GM19240 (cell line): ENCODE measurements at regions not wholly inside any gene's neighbourhood (a gene's known extent, or its start where the extent isn't known, plus 50 kb on each side); places are given as distances from the start of the nearest gene placed in this dataset.

Experiments
- DNase-seq: peaks from one replicate; pipeline ENCODE4 v3.0.0; 2011; ENCODE audit warnings: low spot score; ENCODE audit not compliant: insufficient read length

DNA sequence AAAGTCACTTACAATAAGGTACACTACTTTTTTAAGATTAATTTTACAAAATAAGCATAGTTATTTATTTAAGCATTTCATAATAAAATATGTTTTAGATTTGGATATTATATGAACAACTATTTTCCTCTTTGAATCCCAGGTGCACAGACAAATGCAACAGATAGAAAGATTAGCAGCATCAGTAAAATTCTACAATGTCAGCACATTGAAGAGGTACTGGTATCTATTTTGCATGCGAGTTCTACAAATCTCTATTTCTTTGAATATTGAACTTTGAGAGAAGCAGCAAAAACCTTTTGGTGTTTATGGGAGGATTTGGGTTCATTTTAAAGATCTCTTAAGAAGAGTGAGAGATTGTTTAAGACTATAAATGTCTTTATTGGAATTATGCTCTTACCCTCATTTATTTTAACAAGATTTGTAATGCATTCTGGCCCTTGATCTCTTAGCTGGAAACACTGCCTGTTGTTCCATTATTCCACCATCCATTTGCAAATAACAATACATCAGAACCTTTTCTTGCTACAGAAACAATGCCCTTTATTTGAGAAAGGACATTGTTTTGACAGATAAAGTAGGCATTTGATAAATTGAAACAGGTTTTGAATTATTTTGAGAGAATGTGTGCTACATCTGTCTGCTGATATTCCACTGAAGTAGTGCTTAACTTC lies 558.8 kb upstream of the KLHL1 start:
- no peak for DNase-seq

DNA sequence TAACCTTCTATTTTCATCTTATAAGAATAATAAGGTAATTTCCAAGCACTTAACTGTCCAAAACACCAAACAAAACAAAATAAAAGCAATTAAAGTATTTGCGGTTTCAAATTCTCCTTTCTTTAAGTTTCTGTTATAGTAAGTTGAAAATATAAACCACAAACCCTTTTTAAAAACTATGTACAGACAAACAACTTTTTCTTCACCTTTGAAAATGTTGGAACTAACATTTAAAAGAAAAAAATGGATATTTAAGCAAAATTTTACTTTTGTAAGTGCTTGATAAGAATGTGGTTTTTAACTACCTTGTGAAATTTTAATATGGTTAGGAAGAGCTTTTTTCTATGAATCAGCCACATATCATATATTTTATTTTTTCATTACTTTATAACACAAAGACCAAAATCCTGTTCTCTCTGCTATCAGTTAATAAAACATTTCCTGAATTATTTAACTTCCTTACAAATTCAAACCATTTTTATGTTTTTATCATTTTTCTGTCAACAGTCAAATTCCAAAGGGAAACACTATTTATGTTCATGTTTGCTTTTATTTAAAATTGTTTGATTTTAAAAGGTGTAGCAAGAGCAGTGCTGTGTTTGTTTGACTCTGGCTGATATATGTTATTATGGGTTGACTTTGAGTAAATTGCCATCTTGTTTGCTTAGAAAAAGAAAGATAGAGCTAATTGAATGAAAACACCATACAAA lies 554.1 kb upstream of the KLHL1 start:
- no peak for DNase-seq

DNA sequence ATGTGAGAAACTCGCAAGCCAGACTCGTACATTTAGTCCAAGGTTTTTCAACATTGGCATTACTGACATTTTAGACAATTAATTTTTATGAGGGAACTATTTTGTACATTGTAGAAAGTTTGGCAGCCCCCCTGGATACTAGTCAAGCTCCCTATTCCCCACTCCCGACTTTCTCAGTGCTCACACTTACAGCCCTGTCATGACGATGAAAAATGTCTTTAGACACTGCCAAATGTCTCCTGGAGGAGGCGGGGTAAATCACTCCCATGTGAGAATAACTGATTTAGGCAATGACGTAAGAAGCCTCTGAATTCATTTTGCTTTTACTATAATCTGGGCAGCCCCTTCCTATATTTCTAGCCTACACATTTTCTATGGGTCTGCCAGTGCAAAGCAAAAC lies 535.8 kb upstream of the KLHL1 start:
- DNase-seq, result no peak

DNA sequence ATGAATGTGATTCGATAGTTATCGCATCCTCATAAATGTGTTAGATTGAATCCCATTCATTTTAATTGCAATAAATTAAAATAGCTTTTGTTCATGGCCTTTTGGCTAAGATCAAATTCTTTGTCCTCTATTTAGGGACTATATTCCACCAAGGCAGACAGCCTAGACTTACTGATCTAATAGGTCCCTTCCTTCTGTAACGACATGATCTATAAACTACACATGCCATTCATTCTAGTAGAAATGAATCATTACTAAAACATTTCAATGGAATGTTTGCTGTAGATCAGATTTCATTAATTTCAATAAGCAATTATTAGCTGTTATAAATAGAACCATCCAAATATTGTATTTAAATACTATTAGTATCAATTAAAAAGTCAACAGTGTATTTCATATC lies 526.6 kb upstream of the KLHL1 start:
- DNase-seq, result no peak

DNA sequence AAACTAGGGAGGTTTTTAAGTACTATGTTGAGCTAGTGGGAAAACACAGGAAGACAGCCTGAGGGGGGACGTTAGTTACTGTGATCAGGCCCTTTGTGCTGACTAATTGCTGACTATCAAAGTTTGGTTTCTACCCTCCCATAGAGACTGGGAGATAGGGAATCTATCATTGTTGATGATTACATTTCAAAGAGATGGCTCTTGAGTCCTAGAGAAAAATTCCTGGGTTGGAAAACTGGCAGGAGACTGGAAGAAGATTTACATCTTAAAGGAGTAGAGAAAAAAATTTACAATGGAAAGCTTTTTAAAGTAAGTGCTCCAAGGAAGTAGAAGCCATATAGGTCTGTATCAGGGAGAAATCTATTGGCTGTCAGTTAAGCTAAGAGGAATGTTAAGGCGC lies 522.0 kb upstream of the KLHL1 start:
- no peak for DNase-seq

DNA sequence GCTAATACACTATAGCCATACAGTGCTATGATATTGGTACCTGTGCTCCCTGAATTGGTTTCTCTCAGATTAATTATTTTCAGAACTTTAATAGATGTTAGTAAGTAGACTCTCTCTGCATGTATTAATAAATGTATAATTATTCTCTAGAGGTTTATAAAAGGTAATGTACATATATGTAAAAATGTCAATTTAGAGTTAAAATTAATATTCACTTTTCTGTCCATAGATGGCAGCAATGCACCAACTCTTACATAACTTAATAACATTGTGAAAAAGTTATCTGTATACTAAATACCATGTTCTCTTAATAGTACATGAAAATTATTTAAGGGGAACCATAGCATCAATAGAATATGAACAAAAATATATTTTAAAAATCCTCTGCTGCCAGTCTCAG lies 515.0 kb upstream of the KLHL1 start:
- DNase-seq, result no peak

DNA sequence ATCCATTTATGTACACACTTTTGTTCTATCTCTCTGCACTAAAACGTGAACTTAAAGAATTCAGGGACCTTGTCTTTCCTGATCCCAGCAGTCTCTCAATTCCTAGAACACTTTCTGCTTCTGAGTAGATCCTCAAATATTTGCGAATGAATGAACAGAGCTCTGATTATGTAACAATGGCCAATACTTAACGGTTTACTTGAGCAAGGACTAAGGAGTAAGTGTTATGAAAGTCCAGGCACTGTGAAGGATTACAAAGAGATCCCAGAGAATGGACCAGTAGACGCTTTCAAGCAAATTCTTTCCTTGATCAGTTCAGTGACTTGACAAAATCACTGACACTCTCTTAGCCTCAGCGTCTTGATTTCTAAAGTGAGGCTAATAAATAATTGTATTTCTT lies 514.5 kb upstream of the KLHL1 start:
- no peak for DNase-seq

DNA sequence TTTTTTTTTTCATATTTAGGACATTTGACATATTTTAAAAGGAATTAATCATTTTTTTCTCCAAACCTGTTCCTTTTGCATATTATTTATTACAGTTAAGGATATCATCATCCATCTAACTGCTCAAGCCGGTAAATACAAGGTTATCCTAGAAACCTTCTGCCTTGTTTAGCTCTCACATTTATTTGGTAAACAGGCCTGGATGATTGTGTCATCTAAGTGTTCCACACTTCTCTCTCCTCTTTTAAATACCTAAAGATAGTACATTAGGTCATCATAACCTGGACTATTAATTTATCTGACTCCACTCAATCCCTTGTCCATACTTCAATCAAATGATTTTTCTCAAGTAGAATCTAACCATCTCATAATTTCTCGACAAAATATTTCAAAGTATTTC lies 511.7 kb upstream of the KLHL1 start:
- no peak for DNase-seq

DNA sequence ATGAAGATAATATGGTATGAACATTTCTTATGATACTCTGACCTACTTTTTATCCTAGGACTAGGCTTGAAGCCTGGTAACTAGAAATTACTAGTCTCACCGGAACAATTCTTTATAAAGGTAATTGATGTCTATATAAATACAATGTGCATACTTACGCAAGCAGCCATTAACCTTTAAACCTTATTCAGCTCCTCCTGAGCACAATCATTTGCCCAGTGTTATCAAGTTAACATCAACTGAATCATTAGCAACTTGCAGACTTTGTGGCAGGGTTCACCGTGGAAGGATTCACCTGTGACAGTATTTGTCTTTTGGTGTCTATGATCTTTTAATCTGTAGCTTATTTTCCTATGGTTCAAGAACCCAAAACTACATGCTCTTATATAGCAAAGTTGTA lies 508.6 kb upstream of the KLHL1 start:
- DNase-seq, result no peak

DNA sequence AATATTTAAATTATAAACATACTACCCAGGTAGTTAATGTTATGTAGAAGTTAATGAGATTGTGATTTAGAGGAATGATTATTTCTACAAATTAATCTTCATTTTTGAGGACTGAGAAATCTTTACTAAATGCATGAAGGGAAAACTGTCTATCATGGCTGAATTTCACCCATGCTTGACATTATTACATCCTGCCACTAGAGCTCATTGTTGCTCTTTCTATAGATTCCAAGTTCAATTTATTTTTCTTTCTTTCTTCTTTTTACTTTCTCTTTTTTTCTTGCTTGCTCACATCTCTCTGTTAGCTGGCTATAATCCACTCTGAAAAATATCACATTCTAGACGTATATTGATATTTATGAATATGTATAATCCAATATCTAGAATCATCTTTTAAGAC lies 505.0 kb upstream of the KLHL1 start:
- no peak for DNase-seq

DNA sequence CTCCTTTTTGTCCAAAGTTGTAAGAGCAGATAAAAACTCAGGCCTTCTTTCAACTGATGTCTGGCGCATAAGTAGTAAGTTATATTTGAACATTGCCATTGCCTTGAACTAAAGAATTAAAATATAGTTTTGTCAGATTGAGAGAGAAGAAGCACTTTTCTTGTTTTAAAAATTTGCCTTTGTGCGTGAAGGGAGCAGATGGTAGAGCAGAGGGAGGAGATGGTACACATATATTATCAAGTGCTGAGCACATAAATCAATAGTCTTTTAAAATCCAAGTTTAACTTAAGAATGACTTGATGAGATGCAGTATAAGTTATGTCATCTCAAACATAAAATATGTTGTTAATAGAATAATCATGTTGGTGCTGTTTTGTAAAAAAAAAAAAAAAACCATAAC lies 504.6 kb upstream of the KLHL1 start:
- DNase-seq, result no peak

DNA sequence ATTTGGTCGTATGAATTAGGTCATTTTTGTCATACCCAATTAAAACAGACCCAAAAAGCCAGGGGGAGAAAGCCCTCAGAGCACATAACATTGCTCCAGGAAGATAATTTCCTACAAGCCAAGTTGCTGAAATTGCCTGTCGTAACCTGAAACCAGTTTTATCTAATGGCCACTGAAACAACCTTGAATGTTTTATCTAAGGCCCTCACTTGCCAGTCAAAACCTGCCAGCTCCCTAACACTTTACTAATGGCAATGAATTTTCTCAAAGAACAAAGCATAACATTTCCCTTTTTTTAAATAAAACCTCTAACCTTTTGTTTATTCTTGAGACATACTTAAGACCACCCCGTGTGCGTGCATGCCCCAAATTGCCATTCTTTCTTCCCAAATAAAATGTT lies 496.2 kb upstream of the KLHL1 start:
- DNase-seq, result no peak

DNA sequence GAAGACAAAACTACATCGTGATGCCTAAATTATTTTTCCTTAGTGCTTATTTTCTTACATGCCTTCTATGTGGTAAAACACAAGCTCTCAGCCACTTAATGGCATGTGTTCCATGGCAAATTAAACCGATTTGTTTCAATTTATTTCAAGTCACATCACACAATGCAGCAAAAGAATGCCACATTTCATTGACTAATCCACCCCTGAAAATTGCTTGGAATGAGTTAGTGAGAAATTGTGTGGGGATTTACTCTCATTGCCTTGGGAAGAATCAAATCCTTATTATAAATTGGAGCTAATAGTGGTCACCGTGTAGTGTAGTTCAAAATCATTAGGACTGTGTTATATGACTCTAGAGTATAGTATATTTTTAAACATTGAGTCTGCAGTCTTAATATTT lies 485.5 kb upstream of the KLHL1 start:
- no peak for DNase-seq

DNA sequence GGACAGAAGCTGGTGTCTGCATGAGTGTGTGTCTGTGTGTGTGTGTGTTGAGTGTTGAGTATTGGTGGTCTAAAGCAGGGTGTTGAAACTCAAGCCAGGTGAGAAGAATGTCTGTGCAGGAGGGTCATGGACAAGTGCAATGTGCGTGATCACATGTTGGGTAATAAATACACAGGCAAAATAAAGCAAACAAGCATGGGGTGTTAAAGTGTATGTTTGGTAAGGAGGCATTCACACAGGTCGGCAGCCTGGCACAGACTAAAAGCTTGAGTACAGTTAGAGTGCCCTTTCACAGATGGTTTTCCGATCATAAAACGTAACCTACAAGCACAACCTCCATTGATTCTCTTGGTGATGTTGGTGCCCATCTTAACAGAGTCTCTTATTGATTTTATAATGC lies 476.9 kb upstream of the KLHL1 start:
- DNase-seq, result no peak

DNA sequence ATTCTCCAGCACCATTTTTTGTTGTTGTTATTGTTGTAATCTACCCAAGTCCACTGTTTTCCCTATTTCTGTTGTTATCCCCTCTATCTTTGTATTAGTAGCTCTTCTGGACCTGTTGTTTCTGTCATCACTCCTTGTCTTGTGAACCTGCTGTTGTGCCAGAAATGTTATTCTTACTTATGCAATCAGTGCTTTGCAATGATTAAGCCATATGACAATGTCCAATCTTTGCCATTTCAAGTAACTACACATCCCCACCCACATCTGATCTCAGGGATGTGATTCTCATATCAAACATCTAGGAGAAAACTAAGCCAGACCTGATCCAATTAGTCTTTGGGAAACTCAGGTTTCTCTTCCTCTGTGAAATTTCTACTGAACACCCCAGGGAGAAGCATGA lies 472.6 kb upstream of the KLHL1 start:
- DNase-seq, result no peak

DNA sequence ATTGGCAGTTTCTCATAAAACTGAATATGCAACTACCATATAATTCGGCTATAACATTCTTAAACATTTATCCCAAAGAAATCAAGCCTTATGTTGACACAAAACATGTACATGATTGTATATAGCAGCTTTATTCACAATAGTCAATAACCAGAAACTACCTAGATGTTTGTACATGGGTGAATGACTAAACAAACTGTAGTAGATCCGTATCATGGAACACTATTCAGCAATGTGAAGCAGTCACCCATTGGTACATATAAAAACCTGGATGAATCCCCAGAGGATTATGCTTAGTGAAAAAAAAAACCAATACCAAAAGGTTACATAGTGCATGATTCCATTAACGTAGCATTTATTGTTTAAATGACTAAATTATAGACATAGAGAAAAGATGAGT lies 471.7 kb upstream of the KLHL1 start:
- no peak for DNase-seq

DNA sequence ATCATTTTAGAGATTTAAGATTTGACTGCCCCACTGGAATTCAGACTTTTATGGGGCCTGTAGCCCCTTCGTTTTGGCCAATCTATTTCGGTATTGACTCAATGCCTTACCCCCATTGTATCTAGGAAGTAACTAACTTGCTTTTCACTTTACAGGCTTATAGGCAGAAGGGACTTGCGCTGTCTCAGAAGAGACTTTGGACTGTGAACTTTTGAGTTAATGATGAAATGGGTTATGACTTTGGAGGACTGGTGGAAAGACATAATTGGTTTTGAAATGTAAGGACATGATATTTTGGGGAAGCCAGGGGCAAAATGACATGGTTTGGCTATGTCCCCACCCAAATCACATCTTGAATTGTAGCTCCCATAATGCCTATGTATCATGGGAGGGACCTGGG lies 463.0 kb upstream of the KLHL1 start:
- DNase-seq, result no peak

DNA sequence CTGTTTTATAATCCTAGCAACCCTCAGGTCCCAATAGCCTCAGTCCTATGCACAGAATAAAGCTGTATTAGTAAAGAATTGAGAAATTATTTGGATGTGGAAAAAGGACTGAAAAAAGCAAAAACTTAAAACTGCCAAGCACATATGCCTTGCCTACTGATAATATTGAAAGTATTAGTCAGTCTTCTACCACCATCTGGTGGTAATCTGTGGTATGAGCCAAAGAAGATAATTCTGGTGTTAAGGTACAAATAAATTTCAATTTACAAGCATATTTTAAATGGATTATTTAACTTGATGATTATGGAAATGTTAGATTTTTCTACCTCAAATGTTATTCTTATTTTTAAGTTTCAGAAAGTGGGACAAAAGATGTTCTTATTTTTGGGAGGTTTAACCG lies 460.3 kb upstream of the KLHL1 start:
- DNase-seq, result no peak

DNA sequence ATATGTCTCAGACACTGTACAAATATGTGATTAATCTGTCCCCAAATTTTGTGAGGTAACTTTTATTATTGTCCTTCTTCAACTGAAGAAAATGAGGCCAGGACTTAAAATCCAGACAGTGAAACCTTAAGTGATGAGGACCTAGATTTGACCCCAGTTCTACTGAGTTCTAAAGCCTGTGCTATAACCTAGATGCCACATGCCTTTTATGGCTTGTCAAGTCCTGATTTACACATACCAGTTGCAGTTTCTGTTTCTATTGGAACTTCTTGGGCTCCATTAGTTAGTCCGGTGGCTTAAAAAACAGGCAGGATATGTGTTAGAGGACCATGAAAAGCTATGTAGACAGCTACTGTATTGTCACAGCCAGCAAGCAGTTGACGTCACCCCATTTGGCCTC lies 436.5 kb upstream of the KLHL1 start:
- DNase-seq, result no peak

DNA sequence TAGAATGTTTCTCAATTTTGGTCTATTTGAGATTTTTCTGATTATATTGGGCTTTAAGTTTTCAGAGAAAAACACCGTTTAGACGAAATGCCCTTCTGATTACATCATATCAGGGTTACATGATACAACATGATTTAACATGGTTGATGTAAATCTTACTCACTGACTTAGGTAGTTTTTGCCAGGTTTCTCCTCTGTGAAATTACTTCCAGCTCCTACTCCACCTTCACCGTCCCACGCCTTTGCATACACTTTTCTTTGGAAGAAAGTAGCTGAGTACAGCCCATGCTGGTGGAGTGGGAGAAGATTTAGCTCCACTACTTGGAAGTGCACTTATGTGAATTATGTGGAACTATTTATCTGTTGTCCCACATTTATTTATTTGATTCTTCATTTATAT lies 433.2 kb upstream of the KLHL1 start:
- DNase-seq, result no peak

DNA sequence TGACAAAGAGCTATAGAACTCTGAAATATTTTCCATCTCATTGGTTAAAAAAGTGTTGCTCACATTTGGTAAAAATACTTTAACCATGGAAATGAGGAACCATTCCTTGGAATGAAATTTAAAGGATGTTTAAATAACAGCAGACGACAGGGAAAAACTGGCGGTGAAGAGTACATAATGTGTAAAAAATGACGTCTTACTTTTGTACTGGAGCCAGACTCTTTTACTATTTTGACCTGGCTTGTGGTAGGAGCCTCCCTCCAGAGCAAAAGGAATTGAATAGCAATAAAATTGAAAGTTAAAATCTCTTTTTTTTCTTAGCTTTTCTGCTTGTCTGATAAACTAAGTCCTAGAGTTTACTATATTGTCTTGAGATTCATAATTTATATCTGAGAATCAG lies 426.2 kb upstream of the KLHL1 start:
- no peak for DNase-seq

DNA sequence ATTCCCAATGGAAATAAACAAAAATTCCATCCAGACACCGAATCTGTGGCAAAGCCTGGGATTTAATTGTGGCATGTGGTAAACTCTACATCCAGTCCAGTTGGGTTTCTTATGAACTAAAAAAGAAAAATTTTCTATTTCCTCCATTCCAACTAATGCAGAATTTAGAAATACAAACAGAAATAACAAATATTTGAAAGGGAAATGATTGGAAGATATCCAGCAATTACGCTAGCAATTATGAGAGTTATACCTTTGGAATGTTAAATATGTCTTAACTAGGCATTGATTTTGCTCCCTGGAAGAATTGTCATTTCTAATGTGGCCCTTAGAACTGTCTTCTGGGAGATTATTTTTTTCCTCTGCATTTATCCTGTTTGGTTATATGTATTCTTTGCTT lies 421.4 kb upstream of the KLHL1 start:
- no peak for DNase-seq

DNA sequence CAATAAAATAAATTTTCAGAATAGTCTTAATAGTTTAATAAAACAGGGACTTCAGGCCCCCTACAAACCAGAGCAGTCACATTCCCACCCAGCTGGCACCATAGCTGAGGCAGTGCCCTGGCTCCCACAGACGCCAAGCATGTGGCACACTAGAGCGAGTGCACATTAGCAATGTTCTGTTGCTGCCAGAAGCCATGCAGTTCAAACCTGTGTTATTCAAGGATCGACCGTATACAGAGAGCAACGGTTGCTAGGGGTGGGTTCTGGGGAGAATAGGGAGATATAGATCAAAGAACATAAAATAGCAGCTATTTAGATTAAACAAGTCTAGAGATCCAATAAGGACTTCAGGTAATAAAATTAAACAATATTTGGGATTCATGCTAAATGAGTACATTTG lies 419.3 kb upstream of the KLHL1 start:
- DNase-seq, result no peak

DNA sequence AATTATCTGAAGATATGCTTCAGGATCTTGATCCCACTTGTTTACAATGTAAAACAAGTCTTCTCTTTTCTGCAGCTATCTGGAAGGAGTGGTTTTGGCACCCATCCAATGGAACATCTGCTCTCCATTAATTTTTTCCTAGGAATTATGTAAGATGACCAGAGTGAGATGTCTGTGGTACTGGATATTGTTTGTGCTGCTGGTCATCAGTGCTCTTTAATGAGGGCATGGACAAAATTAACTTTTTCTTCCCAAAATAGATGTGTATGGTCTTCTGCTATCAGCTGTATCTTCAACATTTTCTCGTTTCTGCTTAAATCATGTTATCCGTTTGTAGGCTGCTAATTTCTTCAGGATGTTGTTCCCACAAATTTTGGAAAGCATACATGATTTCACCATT lies 415.4 kb upstream of the KLHL1 start:
- no peak for DNase-seq
